ENCODE measurements at regions not wholly inside any gene's neighbourhood (a gene's known extent, or its start where the extent isn't known, plus 50 kb on each side); places are given as distances from the start of the nearest gene placed in this dataset.

DNA sequence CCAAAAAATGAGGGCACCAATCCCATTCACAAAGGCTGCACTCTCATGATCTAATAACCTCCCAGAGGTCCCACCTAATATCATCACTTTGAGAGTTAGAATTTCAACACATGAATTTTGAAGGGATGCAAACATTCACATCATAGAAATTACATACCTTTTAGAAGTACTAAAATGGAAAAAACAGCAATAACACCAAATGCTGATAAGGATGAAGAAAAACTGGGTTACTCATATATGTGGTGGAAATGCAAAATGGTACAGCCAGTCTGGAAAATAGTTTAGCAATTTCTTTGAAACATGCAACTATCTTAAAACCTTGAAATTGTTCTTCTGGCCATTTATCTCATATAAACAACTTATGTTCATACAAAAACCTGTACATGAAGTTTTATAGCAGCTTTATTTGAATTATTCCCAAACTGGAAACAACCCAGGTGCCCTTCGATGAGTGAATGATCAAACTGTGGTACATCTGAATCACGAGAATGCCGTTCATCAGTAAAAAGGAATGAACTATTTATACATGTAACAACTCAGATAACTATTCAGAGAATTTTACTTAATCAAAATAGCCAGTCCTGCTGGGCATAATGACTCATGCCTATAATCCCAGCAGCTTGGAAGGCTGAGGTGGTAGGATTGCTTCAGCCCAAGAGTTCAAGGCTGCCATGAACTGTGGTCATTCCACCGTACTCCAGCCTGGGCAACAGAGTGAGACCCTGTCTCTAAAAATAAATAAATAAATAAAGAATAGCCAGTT lies 109.4 kb upstream of the SSTR1 start:
- Histone ChIP-seq H3K36me3 (no peaks in the 10 kb centered on the region), H3K4me1 (no peaks in the 10 kb centered on the region), H3K27ac (no peak overlapping the region), H3K27me3 (no peaks in the 10 kb centered on the region), H3K9me3 (no peaks in the 10 kb centered on the region), H3K4me3 (no peak overlapping the region)
- TF ChIP-seq POLR2A (IDR thresholded peaks at IDR 0.05): no peak
- TF ChIP-seq, protein P1, sequence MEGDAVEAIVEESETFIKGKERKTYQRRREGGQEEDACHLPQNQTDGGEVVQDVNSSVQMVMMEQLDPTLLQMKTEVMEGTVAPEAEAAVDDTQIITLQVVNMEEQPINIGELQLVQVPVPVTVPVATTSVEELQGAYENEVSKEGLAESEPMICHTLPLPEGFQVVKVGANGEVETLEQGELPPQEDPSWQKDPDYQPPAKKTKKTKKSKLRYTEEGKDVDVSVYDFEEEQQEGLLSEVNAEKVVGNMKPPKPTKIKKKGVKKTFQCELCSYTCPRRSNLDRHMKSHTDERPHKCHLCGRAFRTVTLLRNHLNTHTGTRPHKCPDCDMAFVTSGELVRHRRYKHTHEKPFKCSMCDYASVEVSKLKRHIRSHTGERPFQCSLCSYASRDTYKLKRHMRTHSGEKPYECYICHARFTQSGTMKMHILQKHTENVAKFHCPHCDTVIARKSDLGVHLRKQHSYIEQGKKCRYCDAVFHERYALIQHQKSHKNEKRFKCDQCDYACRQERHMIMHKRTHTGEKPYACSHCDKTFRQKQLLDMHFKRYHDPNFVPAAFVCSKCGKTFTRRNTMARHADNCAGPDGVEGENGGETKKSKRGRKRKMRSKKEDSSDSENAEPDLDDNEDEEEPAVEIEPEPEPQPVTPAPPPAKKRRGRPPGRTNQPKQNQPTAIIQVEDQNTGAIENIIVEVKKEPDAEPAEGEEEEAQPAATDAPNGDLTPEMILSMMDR (IDR thresholded peaks at IDR 0.05 in 4 of 5, conservative IDR thresholded peaks at IDR 0.05 in 1 of 5): no peak
- intact Hi-C loops (cut with DNase I; ENCODE audit: low total_unique reads) (no loop called here), in situ Hi-C loops (cut with MboI; ENCODE audit: low sequenced_read_pairs in 4 of 4) (no loop called here)
- DNase-seq (no peak), ATAC-seq (no peak)

DNA sequence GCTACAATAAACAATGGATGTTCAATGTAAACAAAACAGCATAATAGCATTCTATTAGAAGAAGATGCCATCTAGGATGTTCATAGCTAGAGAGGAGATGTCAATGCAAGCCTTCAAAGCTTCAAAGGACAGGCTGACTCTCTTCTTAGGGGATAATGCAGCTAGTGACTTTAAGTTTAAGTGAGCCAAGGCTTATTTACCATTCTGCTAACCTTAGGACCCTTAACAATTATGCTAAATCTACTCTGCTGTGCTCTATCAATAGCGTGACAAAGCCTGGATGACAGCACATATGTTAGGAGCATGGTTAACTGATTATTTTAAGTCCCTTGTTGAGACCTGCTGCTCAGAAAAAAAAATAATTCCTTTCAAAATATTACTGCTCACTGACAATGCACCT lies 106.0 kb upstream of the SSTR1 start:
- no peak for ATAC-seq
- Histone ChIP-seq H3K9me3 (no peaks in the 10 kb centered on the region), H3K36me3 (no peaks in the 10 kb centered on the region), H3K4me1 (no peaks in the 10 kb centered on the region), H3K4me3 (no peak overlapping the region), H3K27ac (no peak overlapping the region), H3K27me3 (no peaks in the 10 kb centered on the region)
- in situ Hi-C loops (cut with MboI; ENCODE audit: low sequenced_read_pairs in 4 of 4) (no loop called here), intact Hi-C loops (cut with DNase I; ENCODE audit: low total_unique reads) (no loop called here)
- no peak for TF ChIP-seq POLR2A (IDR thresholded peaks at IDR 0.05)
- TF ChIP-seq, protein P1 (IDR thresholded peaks at IDR 0.05 in 4 of 5, conservative IDR thresholded peaks at IDR 0.05 in 1 of 5): no peak
- DNase-seq: no peak

DNA sequence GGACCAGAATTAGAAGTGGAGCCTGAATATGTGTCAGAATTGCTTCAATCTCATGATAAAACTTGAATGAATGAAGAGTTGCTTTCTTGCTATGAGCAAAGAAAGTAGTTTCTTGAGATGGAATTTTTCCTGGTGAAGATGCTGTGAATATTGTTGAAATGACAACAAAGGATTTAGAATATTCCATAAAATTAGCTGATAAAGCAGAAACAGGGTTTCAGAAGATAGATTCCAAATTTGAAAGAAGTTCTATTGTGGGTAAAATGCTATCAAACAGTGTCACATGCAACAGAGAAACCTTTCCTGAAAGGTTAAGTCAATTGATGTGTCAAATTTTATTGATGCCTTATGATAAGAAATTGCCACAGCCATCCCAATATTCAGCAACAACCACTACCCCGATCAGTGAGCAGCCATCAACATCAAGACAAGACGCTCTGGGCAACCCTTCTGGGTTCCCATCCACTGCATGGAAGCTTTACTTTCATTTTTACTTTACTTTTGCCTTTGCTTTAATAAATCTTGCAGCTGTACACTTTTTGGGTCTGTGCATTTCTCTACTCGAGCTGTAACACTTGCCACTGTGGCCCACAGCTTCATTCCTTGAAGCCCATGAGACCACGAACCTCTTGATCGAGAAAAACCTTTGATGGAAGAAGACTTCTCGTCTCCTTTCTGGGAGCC lies 104.0 kb upstream of the SSTR1 start:
- intact Hi-C loops (cut with DNase I; ENCODE audit: low total_unique reads): no loop called here
- Histone ChIP-seq H3K27ac (no peak overlapping the region), H3K4me1 (no peaks in the 10 kb centered on the region), H3K27me3 (no peaks in the 10 kb centered on the region), H3K36me3 (no peaks in the 10 kb centered on the region), H3K4me3 (no peak overlapping the region), H3K9me3 (no peaks in the 10 kb centered on the region)
- in situ Hi-C loops (cut with MboI; ENCODE audit: low sequenced_read_pairs in 4 of 4): no loop called here
- no peak for TF ChIP-seq POLR2A (IDR thresholded peaks at IDR 0.05)
- TF ChIP-seq, protein P1 (IDR thresholded peaks at IDR 0.05 in 4 of 5, conservative IDR thresholded peaks at IDR 0.05 in 1 of 5): no peak
- ATAC-seq: no peak
- DNase-seq: no peak

DNA sequence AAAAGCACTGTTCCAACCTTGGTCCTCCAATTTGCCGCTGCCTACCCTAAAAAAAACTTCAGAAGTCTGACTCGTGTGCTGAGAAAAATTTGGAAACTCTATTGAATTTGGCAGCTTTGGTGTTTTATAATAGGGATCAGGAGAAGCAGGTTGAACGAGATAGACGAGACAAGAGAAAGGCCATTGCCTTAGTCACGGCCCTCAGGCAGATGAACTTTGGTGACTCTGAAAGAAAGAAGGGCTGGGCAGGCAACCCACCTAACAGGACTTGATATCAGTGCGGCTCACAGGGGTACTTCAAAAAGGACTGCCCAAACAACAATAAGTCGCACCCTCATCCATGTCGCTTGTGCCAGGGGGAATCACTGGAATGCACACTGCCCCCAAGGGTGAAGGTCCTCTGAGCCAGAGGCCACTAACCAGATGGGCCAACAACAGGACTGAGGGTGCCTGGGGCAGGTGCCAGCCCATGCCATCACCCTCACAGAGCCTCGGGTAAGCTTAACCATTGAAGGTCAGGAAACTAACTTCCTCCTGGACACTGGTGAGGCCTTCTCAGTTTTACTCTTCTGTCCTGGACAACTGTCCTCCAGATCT lies 102.5 kb upstream of the SSTR1 start:
- Histone ChIP-seq H3K27me3 (no peaks in the 10 kb centered on the region), H3K9me3 (no peaks in the 10 kb centered on the region), H3K4me1 (no peaks in the 10 kb centered on the region), H3K36me3 (no peaks in the 10 kb centered on the region), H3K4me3 (no peak overlapping the region), H3K27ac (no peak overlapping the region)
- TF ChIP-seq, protein P1 (IDR thresholded peaks at IDR 0.05 in 4 of 5, conservative IDR thresholded peaks at IDR 0.05 in 1 of 5): no peak
- TF ChIP-seq POLR2A (IDR thresholded peaks at IDR 0.05): no peak
- in situ Hi-C loops (cut with MboI; ENCODE audit: low sequenced_read_pairs in 4 of 4) (no loop called here), intact Hi-C loops (cut with DNase I; ENCODE audit: low total_unique reads) (no loop called here)
- DNase-seq (no peak), ATAC-seq (no peak)
